Activated B cell treated with CpG ODN at 0.5 μM for 24 hours (primary cell): ENCODE measurements at regions not wholly inside any gene's neighbourhood (a gene's known extent, or its start where the extent isn't known, plus 50 kb on each side); places are given as distances from the start of the nearest gene placed in this dataset.

Source experiments
- ATAC-seq: fragments of 200-7000 bp; cut with Tn5 transposase; one replicate; pipeline ENCODE4 v1.10.0; 2021; ENCODE audit warnings: low read depth, mild to moderate bottlenecking, moderate library complexity
- CTCF ChIA-PET: fragments of 350-600 bp; sonication (Branson Sonifier 250); formaldehyde crosslinking; loops from one replicate; lab custom pipeline; 2021; ENCODE audit warnings: antibody characterized with exemption; lab: Charles Lee
- POLR2A ChIA-PET: fragments of 350-600 bp; sonication (Branson Sonifier 250); formaldehyde crosslinking; loops from one replicate; lab custom pipeline; 2021; ENCODE audit warnings: antibody characterized with exemption; lab: Charles Lee
- DNase-seq: peaks from one replicate; pipeline ENCODE4 v3.0.0; 2022
- H3K27ac Mint-ChIP-seq: one replicate; pipeline ENCODE4 v1.8.0; 2020; ENCODE audit warnings: mixed read lengths
- H3K27me3 Mint-ChIP-seq: one replicate; pipeline ENCODE4 v1.8.0; 2021; ENCODE audit warnings: mixed read lengths
- H3K36me3 Mint-ChIP-seq: one replicate; pipeline ENCODE4 v1.8.0; 2021; ENCODE audit warnings: low read depth, mixed read lengths
- H3K4me1 Mint-ChIP-seq: one replicate; pipeline ENCODE4 v1.8.0; 2021; ENCODE audit warnings: mixed read lengths
- H3K4me3 Mint-ChIP-seq: one replicate; pipeline ENCODE4 v1.8.0; 2020; ENCODE audit warnings: mild to moderate bottlenecking, mixed read lengths
- H3K9me3 Mint-ChIP-seq: one replicate; pipeline ENCODE4 v1.8.0; 2020; ENCODE audit warnings: mixed read lengths
- CTCF ChIP-seq: fragments of 200-600 bp; IDR thresholded peaks from one replicate; pipeline ENCODE4 v1.8.0; 2022; ENCODE audit warnings: antibody characterized with exemption, mild to moderate bottlenecking
- intact Hi-C: fragments of 100-400 bp; cut with micrococcal nuclease; formaldehyde crosslinking; loops from one replicate; pipeline ENCODE4 v1.15.1; 2024

- H3K27ac Mint-ChIP-seq: no peak overlapping the region
- ChIA-PET CTCF (no interaction called here), POLR2A (no interaction called here)
- H3K9me3 Mint-ChIP-seq: peaks cover 4% of the 10 kb centered on the region
- no peak overlapping the region for H3K4me3 Mint-ChIP-seq
- H3K27me3 Mint-ChIP-seq: peaks cover 4% of the 10 kb centered on the region
- no peak for DNase-seq
- ATAC-seq: no peak
- no peak for TF ChIP-seq CTCF
- intact Hi-C loops: no loop called here
- no peaks in the 10 kb centered on the region for H3K4me1 Mint-ChIP-seq
- H3K36me3 Mint-ChIP-seq: no peaks in the 10 kb centered on the region
Observed at GRCh38 chr7:54968018-54968417, 50.8 kb upstream of the EGFR start.
